T47D (cell line): ENCODE measurements at regions not wholly inside any gene's neighbourhood (a gene's known extent, or its start where the extent isn't known, plus 50 kb on each side); places are given as distances from the start of the nearest gene placed in this dataset.

ENCODE experiments used
- DNase-seq, 2 experiments: peaks; one replicate each; pipeline versions ENCODE4 v3.0.0 to v3.0.0-alpha.2; 2011 to 2012; ENCODE audit warnings: low read depth in 1 of 2, low spot score in 1 of 2
- JUND ChIP-seq: IDR thresholded peaks from 2 replicates; pipeline ENCODE4 v1.6.1; 2012; ENCODE audit warnings: low read depth
- in situ Hi-C: cut with HindIII; loops from 2 replicates; pipeline ENCODE4 v1.10.0; 2016; ENCODE audit warnings: low sequenced_read_pairs, low pct_unique_long_range_greater_than_20kb

- no peak for TF ChIP-seq JUND
- in situ Hi-C loops = no loop called here
- no peak for DNase-seq
These were observed 504.2 kb downstream of the RFC3 start for GRCh38 chr13:34322014-34322742.

GRCh38 chr13:34322743-34323074 is 504.8 kb downstream of the RFC3 start:
- no peak for TF ChIP-seq JUND
- no peak for DNase-seq
- in situ Hi-C loops = no loop called here

DNA sequence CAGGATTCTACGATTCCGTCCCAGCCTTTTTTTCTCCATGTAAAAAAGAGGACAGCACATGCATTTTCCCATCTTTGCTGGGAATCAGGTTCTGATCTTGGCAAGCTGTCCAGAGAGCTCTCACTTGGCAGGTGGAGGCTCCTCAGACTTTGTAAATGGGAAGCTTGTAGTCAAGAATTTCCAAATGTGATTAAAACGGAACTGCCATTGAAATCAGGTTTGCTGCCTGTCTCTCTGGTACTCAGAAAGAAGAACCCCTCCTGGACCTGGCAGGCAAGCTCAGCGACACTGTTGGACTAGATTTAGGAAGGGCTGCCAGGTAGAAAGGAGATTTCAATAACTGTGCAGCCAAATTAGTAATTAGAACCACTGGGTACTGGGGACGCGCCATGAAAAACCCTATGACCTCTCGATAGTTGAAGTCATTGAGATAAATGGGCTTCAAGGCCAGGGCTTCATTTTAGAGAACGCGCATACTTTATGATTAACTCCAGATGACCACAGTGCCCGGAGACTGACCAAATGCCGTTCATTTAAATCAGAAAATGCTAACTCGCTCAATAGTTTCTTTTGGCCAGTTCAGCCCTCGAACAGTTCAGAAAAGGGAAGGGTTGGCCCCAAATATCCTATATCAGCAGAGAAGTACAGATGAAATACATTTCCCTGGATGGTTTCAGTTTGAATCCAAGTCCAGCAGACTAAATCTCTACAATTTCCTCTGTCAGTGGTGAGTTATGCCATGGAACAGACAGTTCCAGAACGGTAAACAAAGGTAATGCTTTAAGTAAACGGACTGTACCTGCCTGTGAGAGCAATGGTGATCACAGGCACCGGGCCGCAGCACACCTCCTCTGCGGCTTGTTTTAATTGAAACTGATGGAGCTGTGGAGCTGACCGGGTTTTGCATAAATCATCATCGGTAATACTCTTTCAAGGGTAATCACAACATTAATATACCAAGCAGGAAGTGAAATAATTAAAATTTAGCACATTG is 517.4 kb downstream of the RFC3 start:
- peak; percentile 13 to 52 for DNase-seq
- in situ Hi-C loops = no loop called here
- no peak for TF ChIP-seq JUND

DNA sequence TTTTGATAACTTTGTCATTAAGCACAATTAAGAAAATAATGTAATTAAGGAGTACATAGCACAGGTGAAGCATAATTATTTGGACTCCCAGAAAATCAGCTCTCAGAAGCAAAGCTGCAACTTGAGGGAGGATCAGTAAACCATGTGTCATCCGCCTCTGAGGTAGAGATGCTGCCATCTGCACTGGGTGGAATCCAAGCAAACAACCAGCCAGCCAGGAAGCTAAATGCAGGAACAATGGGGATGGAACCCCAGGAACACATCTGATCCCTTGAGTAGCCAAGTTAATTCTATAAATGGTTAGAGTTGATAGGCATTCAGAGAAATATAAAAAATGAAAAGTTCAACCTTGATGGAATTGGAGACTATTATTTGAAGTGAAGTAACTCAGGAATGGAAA is 520.2 kb downstream of the RFC3 start:
- in situ Hi-C loops = no loop called here
- no peak for TF ChIP-seq JUND
- no peak for DNase-seq

DNA sequence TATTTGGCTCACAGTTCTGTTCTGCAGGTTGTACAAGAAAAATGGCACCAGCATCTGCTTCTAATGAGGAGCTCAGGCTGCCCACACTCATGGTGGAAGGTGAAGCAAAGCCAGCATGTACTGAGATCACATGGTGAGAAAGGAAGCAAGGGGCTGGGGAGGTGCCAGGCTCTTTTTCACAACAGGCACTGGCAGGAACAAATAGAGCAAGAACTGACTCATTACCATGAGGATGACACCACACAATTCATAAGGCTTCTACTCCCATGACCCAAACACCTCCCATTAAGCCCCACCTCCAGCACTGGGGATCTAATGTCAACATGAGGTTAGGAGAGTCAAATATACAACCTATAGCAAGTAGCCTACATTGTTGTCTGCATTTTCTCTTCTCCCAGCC is 522.6 kb downstream of the RFC3 start:
- in situ Hi-C loops = no loop called here
- TF ChIP-seq JUND = no peak
- DNase-seq = peak in 1 of 2 experiments; percentile 5

GRCh38 chr13:34343413-34343940 is 525.5 kb downstream of the RFC3 start:
- no peak for DNase-seq
- in situ Hi-C loops = no loop called here
- TF ChIP-seq JUND = no peak

GRCh38 chr13:34344816-34345215 is 526.9 kb downstream of the RFC3 start:
- in situ Hi-C loops = no loop called here
- DNase-seq = no peak
- TF ChIP-seq JUND = no peak

DNA sequence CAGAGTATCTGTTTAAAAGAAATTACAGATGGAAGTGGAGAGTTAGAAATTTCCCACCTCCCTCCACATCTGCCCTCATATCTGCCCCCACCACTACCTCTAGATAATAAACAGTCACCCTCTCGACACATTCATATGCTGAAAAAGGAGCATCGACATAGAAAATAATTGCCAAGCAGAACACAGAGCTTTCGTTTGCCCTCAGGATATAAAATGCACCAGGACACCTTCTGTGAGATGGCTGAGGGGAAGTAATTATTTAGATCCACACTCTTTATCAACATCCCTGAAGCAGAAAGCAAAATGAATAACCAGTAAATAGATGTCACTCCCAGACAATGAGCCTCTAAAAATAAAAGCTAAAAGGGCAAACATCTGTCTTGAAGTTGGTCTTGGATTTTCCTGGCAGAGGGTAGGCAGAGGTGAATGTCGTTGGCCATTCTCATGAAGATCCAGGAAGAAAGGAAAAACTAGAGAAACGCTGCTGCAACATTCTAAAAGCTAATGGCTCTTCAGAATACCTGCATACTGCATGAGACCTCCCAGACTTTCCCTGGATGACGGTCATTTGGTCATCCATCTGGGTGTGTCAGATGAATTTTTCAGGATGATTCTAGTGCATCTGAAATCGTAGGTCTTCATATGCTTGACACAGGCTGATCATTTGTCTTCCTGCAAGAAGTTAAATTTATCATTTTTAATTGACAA is 527.5 kb downstream of the RFC3 start:
- no peak for DNase-seq
- in situ Hi-C loops = no loop called here
- no peak for TF ChIP-seq JUND

GRCh38 chr13:34346626-34347025 is 528.7 kb downstream of the RFC3 start:
- in situ Hi-C loops = no loop called here
- DNase-seq = peak in 1 of 2 experiments; percentile 17
- TF ChIP-seq JUND = no peak

DNA sequence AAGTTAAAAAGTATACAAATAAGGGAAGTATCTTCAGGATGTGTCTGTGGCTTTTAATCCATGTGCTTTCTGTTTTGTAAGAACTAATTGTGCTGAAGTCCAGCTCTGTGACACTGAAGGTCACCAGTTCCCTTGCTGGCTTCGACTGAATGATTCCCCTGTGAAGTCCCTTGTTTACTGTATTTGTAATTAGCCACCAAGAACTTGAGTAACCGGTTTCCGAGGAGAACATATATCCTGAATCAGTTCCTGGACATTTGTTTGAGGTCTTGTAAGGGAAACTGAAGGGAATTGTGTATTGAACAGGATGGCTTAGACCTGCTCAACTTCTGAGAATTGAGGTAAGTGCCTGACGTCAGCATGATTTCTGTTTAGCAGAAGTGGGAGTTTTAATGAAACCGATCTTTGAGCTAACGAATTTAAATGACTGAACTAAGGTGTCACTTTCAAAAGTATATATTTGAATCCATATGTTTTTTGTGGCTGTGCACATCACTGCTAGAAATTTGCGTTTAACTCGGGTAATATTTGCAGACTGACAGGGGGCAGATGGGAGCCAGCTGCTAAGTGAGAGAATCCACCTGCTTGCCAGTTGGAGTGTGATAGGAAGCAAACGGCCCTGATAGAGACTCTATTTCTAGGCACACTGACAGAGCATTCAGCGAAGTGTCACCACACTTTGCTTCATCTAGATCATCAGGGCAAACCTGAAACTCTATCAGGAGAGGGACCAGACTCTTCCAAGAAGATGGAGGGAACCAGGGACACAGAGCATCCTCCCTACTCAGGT is 530.0 kb downstream of the RFC3 start:
- no peak for TF ChIP-seq JUND
- DNase-seq = peak; percentile 12 to 94
- in situ Hi-C loops = no loop called here

- peak in 1 of 2 experiments; percentile 7 for DNase-seq
- in situ Hi-C loops = no loop called here
- no peak for TF ChIP-seq JUND
These were observed 531.3 kb downstream of the RFC3 start for GRCh38 chr13:34349091-34349722.
